HepG2 (cell line): ENCODE measurements at regions not wholly inside any gene's neighbourhood (a gene's known extent, or its start where the extent isn't known, plus 50 kb on each side); places are given as distances from the start of the nearest gene placed in this dataset.

ENCODE experiments used
- HNRNPUL1 ChIP-seq: fragments of 200-400 bp; formaldehyde crosslinking; IDR thresholded peaks from 2 replicates; pipeline ENCODE4 v1.6.1; 2017; ENCODE audit warnings: low read depth, mild to moderate bottlenecking, low read length, moderate library complexity
- KLF11 ChIP-seq: IDR thresholded peaks from 2 replicates; pipeline ENCODE4 v1.6.1; 2016; ENCODE audit warnings: missing compliant biosample characterization
- RELA ChIP-seq: sonication (generic); formaldehyde crosslinking; IDR thresholded peaks from 2 replicates; pipeline ENCODE4 v1.4.0; 2020; ENCODE audit warnings: missing genetic modification reagents
- TF ChIP-seq, protein P1 (sequence below): sonication (generic); formaldehyde crosslinking; IDR thresholded peaks from 2 replicates; pipeline ENCODE4 v1.5.0; 2020; ENCODE audit warnings: mild to moderate bottlenecking, missing genetic modification reagents, moderate library complexity

DNA sequence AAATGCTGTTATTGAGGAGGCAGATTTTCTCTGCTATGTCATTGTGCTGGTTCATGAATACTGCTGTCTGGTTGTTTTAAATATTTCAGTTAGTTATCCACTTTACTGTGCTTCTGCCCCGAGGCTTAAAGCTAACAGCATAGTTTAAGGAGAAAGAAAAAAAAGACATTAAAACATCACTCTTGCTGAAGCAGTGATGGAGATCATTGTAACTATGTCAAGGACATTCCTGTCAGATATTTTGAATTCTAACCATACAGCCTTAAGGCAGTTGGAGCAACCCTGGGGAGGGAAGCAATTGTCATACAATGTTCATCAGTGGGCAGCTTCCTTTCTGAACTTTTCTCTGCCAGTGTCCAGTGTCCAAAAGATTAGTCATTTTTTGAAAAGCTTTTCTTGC, 199.0 kb upstream of the DDX53 start:
- no peak for TF ChIP-seq HNRNPUL1
- no peak for TF ChIP-seq RELA (CRISPR knock-in tag)
- TF ChIP-seq KLF11 (CRISPR knock-in tag) = no peak
- TF ChIP-seq, protein P1, sequence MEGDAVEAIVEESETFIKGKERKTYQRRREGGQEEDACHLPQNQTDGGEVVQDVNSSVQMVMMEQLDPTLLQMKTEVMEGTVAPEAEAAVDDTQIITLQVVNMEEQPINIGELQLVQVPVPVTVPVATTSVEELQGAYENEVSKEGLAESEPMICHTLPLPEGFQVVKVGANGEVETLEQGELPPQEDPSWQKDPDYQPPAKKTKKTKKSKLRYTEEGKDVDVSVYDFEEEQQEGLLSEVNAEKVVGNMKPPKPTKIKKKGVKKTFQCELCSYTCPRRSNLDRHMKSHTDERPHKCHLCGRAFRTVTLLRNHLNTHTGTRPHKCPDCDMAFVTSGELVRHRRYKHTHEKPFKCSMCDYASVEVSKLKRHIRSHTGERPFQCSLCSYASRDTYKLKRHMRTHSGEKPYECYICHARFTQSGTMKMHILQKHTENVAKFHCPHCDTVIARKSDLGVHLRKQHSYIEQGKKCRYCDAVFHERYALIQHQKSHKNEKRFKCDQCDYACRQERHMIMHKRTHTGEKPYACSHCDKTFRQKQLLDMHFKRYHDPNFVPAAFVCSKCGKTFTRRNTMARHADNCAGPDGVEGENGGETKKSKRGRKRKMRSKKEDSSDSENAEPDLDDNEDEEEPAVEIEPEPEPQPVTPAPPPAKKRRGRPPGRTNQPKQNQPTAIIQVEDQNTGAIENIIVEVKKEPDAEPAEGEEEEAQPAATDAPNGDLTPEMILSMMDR = no peak
